ENCODE measurements at regions not wholly inside any gene's neighbourhood (a gene's known extent, or its start where the extent isn't known, plus 50 kb on each side); places are given as distances from the start of the nearest gene placed in this dataset.

- TF ChIP-seq ZNF398 (CRISPR knock-in tag; IDR thresholded peaks at IDR 0.05) (peak; percentile 79; the same call in 1 of the 2 replicates), SNIP1 (IDR thresholded peaks at IDR 0.05; ENCODE audit: low read depth) (no peak), STAT5B (CRISPR knock-in tag; IDR thresholded peaks at IDR 0.05) (no peak), GATA2 (CRISPR knock-in tag; IDR thresholded peaks at IDR 0.05) (no peak), TCF3 (CRISPR knock-in tag; IDR thresholded peaks at IDR 0.05) (no peak), ZNF395 (CRISPR knock-in tag; IDR thresholded peaks at IDR 0.05) (no peak), ZBTB17 (CRISPR knock-in tag; IDR thresholded peaks at IDR 0.05) (peak; percentile 78), CUX1 (CRISPR knock-in tag; IDR thresholded peaks at IDR 0.05) (no peak), UBTF (IDR thresholded peaks at IDR 0.05; ENCODE audit: borderline replicate concordance in 1 of 2, low read depth in 2 of 2, low read length in 2 of 2) (no peak), TFE3 (CRISPR knock-in tag; IDR thresholded peaks at IDR 0.05) (no peak), CREB5 (CRISPR knock-in tag; IDR thresholded peaks at IDR 0.05) (no peak), HDAC1 (IDR thresholded peaks at IDR 0.05) (no peak)
Measured at GRCh38 chr3:176347424-176348146, 849.7 kb downstream of the TBL1XR1 start (continued).

Data from K562 (cell line).